GM18505 (cell line): ENCODE measurements at regions not wholly inside any gene's neighbourhood (a gene's known extent, or its start where the extent isn't known, plus 50 kb on each side); places are given as distances from the start of the nearest gene placed in this dataset.
"Not testable (repeated sequence)": the region's sequence is repeated elsewhere in the genome, so short reads cannot be mapped to it uniquely, and the experiment has no call there.

ENCODE experiments used
- ATAC-seq: cut with Tn5 transposase; IDR thresholded peaks from one replicate; pipeline ENCODE4 v1.9.1; 2021; ENCODE audit not compliant: unreplicated experiment
- POLR2A ChIP-seq: IDR thresholded peaks from 4 replicates; pipeline ENCODE4 v1.6.1; 2011; ENCODE audit warnings: borderline replicate concordance; ENCODE audit not compliant: insufficient read depth, insufficient read length; ENCODE audit errors: extremely low read depth

DNA sequence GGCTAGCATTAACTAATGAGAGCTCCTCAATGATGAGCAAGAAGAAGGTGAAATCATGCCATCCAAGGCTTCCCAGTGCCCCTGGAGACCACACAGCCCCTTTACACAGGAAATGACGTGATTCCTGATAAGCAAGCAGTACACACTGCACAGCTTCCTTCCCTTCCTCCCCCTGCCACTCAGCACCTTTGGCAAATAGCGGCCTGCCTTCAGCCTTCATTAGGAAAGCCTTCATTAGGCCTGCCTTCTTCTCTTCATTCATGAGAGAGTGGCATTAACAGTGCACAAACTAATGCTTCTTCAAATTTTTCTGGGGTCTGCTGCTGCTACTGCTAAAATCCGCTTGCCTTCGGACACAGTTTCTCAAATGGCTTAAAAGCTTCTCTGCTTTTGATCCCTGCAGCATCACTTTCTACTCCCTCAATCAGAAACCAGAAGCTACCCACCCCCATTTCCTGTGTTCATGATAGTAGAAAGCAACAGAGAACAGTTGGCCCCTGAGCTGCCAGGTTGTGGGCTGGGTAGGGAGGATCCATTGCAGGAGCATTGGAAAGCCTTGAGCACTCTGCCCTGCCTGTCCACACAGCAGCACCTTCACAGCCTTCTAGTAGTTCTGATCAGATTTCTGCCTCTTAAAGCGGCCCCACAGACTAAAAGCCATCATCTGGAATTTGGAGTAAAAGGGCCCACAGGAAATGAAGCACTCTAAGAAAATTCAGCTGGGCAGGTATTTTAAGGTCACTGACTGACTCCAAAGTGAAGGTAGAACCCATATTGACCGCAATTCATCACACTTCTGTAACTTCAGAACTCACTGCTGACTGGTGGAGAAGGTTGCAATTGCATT, 103.8 kb upstream of the ETV6 start:
- peak; percentile 14 for TF ChIP-seq POLR2A
- ATAC-seq = peak; percentile 65

DNA sequence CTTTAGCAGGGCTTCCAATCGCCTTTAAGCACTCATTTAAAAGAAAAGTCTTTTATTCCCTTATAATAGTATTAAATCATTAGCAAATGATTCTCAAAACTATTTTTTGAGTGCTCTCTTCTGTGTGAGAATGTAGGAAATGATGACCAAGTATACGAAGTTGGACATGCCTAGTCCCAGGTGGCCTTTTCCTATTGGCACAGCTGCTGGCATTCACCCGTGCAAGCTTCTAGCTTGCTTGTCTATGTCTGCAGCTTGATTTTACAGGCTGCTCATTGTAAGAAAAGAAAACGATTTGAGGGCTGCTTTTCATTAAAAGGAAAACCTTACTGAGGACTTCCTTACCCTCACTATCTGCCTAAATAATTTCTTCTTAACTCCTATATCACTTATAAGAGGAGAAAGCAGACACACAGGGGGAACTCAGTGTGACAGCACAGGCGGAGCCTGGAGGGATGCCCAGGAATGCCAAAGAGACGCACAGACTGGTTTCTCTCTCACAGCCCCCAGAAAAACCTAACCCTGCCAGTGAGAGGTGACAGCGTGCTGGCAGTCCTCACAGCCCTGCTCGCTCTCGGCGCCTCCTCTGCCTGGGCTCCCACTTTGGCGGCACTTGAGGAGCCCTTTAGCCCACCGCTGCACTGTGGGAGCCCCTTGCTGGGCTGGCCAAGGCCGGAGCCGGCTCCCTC, 102.7 kb upstream of the ETV6 start:
- ATAC-seq = not testable (repeated sequence)
- peak; percentile 7 for TF ChIP-seq POLR2A

- not testable (repeated sequence) for ATAC-seq
- peak; percentile 37 for TF ChIP-seq POLR2A
These were observed 102.2 kb upstream of the ETV6 start for GRCh38 chr12:11547271-11547646.

- no peak for TF ChIP-seq POLR2A
- no peak for ATAC-seq
These were observed 100.4 kb upstream of the ETV6 start for GRCh38 chr12:11549119-11549518.

- ATAC-seq = no peak
These were observed 95.5 kb upstream of the ETV6 start for GRCh38 chr12:11553871-11554533.

GRCh38 chr12:11555195-11555594, 94.3 kb upstream of the ETV6 start:
- no peak for TF ChIP-seq POLR2A
- no peak for ATAC-seq

More at GRCh38 chr12:11553871-11554533, 95.5 kb upstream of the ETV6 start:
- no peak for TF ChIP-seq POLR2A

- TF ChIP-seq POLR2A = no peak
- ATAC-seq = no peak
These were observed 93.5 kb upstream of the ETV6 start for GRCh38 chr12:11555743-11556625.

- TF ChIP-seq POLR2A = no peak
- ATAC-seq = no peak
These were observed 92.8 kb upstream of the ETV6 start for GRCh38 chr12:11556682-11557081.

DNA sequence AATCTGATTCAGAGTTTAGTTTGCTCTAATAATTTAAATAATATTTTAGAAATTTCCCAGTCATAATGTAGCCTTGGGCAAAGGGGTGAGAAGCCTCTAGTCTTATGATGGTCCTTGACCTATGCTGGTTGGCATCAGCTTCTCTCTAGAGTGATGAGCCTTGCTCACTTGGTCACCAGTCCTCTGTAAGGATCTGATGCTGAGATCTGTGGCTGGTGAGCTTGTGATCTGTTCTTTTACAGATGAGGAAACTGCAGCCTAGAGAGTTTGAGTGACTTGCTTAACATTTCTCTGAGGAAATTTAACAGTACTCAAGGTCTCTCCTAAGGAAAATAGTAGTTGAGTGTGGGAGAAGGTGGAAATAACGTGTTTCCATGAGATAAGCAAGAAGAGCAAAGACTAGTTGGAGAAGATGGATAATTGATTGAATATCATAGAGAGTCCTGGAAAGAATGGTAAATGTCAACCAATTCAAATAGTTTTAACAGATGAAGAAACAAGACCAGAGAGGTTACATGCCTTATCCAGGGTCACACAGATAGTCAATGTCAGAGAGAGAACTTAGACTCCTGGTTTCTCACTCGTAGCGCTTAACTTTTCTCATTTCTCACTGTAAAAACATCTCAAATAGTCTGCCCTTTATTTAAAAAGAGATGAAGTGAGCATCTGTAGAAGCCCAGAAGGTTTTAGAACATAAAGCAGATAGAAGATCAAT, 89.7 kb upstream of the ETV6 start:
- no peak for ATAC-seq
- no peak for TF ChIP-seq POLR2A

GRCh38 chr12:11561411-11561810, 88.1 kb upstream of the ETV6 start:
- TF ChIP-seq POLR2A = no peak
- no peak for ATAC-seq

- ATAC-seq = no peak
- no peak for TF ChIP-seq POLR2A
These were observed 85.4 kb upstream of the ETV6 start for GRCh38 chr12:11563785-11564739.
